AG09309 (cell line): ENCODE measurements at regions not wholly inside any gene's neighbourhood (a gene's known extent, or its start where the extent isn't known, plus 50 kb on each side); places are given as distances from the start of the nearest gene placed in this dataset.

Experiments
- DNase-seq: peaks from one replicate; pipeline ENCODE4 v3.0.0-alpha.2; 2010; ENCODE audit warnings: low read depth
- H3K4me3 ChIP-seq: 2 replicates; pipeline ENCODE4 v1.5.1; 2011; ENCODE audit warnings: mild to moderate bottlenecking, low read depth, low read length, moderate library complexity; ENCODE audit not compliant: control insufficient read depth
- CTCF ChIP-seq: IDR thresholded peaks from 2 replicates; pipeline ENCODE4 v1.5.1; 2011; ENCODE audit warnings: mild to moderate bottlenecking, low read depth, low read length, inconsistent platforms; ENCODE audit not compliant: insufficient read depth, control insufficient read depth; ENCODE audit errors: missing control alignments

GRCh38 chr6:51429017-51429712, 610.5 kb downstream of the TFAP2B start:
- no peak for DNase-seq
- H3K4me3 ChIP-seq, result no peak overlapping the region
- no peak for TF ChIP-seq CTCF

- H3K4me3 ChIP-seq, result no peak overlapping the region
- DNase-seq, result no peak
- no peak for TF ChIP-seq CTCF
Observed at GRCh38 chr6:51430589-51430988, 611.9 kb downstream of the TFAP2B start.

GRCh38 chr6:51432481-51432880, 613.8 kb downstream of the TFAP2B start:
- no peak overlapping the region for H3K4me3 ChIP-seq
- no peak for TF ChIP-seq CTCF
- DNase-seq, result no peak

- H3K4me3 ChIP-seq, result no peak overlapping the region
- DNase-seq, result no peak
- no peak for TF ChIP-seq CTCF
Observed at GRCh38 chr6:51450248-51450957, 631.7 kb downstream of the TFAP2B start.

- TF ChIP-seq CTCF, result no peak
- H3K4me3 ChIP-seq, result no peak overlapping the region
- DNase-seq, result no peak
Observed at GRCh38 chr6:51450958-51451357, 632.3 kb downstream of the TFAP2B start.

GRCh38 chr6:51456282-51456681, 631.1 kb downstream of the PKHD1 start:
- DNase-seq, result no peak
- TF ChIP-seq CTCF, result no peak
- no peak overlapping the region for H3K4me3 ChIP-seq
